ENCODE measurements at regions not wholly inside any gene's neighbourhood (a gene's known extent, or its start where the extent isn't known, plus 50 kb on each side); places are given as distances from the start of the nearest gene placed in this dataset.
"Not testable (repeated sequence)": the region's sequence is repeated elsewhere in the genome, so short reads cannot be mapped to it uniquely, and the experiment has no call there.

DNA sequence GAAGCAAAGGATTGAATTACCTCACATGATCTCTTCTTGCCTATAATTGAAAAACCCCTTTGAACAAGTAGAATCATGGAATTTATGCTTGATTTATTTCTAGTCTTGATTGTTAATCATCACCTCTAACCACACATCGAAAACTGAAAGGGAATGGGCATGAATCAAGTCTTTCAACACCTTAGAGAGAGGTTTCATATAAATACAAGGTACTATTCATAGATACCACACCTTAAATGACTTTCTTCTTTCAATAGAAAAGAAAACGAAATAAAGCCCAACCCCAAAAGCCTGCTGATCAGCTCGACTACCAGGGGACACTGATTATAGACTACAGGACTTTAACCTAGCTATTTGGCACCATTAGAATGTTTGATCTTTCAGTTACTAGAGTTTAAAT is 128.6 kb upstream of the PTPRZ1 start:
- DNase-seq, result no peak

DNA sequence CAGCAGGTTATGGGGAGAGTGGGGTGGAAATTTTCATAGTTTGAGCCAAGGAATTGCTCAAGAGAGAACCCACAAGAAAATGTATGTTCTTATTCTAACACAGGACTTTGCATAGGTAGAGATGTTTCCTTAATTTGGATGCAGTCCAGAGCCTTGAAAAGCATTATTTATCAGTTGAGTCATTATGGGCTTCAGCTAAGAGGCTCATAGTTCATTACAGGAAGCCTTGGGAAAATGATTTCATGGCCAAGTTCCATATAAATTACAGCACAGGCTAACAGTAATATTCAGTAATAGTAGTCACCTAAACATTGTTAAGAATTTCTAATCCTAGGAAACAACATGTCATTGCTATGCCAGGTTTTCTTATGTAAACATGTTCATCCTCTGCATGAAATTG is 131.1 kb upstream of the PTPRZ1 start:
- no peak for DNase-seq

DNA sequence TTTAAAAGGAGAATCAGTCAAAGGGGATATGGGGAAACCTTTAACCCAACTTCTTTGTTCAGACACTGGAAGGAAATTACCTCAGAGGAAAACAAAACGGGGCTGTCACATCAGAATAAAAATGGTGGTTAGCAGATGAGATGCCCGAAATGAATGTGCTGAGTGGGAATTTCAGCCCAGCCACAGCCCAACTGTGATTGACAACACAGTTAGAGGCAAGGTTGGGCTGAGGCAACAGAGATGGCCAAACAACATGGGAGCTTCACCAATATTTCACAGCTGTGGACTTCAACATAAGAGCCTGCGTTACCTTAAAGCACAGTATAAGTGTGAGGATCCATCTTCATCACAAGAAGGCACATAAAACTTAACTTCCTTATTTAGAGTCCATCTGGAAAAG is 133.5 kb upstream of the PTPRZ1 start:
- no peak for DNase-seq

DNA sequence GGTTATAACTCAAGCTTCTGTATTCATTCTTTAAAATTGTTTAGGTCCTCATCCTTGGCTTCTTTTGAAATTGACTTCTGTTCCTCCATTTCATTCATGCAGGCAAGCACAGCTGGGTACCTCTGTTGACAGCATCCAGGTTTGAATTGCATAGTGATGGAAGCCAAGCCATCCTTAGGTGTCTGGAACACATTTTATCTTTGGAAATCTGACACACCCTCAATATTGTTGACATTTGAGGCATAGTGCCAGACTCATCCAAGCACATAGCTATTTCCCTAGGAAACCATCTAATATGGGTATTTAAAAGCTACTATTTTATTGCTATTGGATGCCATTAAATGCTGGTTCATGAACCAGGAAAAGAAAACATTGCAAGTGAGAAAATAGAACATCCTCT is 142.1 kb upstream of the PTPRZ1 start:
- no peak for DNase-seq

DNA sequence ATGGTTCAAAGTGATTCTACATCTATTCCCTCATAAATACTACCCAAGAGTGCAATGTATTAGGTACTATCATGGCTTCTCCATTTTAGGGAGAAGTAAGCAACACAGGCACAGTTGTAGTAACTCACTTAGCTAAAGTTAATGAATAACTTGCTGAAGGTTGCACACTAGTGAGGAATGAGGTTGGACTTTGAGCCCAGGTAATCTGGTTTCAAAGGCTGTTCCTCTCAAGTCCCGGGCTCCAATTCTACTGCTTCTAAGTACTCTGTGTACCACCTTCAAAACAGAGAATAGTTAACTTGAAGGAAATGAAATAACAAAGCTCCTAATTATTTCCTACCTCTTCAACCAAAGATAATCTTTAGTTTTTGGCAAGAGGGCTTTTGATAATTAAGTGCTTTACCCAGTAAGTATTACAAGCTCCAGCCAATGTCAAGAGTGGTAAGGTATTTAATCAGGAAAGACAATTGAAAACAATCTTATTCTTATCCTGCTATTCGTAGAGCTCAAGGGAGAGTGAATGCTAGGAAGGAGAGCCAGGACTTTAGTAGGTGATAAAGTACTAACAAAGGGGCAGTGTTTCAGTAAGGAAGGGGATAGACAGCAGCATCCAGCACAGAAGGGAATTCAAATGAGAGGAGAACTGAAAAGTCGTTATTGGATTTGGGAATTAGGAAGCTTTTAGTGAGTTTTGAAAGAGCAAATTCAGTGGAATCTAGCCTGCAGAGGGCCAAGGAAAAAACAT is 158.2 kb upstream of the PTPRZ1 start:
- DNase-seq, result no peak

DNA sequence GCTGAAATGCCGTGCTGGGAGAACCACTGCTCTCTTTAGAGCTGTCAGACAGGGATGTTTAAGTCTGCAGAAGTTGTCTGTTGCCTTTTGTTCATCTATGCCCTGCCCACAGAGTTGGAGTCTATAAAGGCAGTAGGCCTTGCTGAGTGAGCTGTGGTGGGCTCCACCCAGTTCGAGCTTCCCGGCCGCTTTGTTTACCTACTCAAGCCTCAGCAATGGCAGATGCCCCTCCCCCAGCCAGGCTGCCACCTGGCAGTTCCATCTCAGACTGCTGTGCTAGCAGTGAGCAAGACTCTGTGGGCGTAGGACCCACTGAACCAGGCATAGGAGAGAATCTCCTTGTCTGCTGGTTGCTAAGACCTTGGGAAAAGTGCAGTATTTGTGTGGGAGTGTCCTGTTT is 160.0 kb upstream of the PTPRZ1 start:
- not testable (repeated sequence) for DNase-seq

DNA sequence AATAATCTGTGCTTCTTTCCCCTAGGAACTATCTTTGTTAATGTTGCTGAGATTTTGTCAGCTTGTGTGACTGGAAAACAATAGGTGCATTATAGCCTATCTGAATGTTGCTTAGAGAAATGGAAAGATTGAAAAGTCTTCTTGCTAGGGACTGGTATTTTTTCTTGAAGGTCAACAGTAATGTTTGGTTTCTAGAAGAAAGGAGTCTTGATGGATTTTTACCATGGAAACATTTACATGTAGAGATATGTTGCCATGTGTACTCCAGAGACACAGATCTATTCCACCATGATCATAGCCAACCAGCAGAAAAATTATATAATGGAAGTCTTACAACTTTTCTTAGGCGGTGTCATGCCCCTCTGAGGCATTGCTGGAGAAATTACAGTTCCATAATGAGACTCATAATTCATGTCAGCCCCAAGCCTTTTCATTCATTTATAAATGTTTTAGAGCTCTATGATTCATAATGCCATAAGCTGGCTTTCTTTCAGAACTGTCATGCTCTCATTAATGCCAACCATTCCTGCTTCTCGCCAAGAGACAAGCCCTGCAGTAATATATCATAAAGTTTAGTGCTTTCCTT is 175.1 kb upstream of the PTPRZ1 start:
- DNase-seq, result no peak

DNA sequence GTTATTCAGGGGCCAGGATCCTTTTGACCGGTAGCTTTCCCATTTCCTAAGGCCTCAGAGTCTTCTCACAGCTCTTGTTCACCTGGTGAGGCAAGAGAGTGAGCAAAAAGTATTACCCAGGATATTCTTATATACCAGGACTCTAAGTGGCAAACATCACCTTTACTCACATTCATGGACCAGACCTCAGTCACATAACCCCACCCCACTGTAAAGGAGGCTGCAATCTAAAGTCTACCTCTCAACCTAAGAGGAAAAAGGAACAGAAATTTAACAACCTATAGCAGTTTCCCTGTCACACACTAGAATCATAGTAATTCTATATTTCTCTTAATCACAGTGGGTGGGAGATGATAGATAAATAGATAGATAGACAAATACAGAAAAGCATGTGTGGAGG is 176.0 kb upstream of the PTPRZ1 start:
- no peak for DNase-seq

DNA sequence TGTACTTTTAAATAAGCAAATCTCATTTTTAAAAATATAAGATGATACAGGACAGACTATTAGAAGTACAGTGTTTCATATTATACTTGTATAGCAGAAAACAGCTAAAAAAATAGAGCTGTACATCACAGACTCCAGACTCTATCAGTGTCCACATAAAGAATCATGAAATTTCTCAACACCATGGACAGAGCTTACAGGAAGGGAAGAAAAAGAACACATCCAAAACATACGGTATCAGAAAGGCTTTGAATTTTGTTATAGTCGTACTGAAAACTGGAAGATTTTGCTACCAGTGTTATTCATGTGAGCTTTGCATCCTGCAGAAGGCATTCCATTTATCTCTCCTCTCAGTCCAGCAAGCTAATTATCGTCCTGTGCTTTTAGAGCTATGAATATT is 183.2 kb upstream of the PTPRZ1 start:
- no peak for DNase-seq

DNA sequence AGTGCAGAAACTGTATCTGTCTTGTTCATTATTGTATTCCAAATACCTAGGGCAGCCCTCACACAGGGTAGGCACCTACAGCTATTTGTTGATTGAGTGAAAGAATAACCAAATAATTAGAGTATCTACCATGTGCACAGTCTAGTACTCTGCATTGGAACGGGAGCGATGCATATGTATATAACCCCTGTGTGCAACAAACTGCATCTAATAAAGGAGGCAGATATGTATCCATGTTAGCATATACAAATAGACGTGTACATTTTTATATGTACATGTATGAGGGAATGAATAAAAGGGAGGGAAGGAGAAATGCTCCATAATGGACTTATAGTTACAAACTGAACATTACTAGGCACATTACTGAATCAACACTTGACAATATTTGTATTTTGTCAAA is 191.3 kb upstream of the PTPRZ1 start:
- DNase-seq, result no peak

DNA sequence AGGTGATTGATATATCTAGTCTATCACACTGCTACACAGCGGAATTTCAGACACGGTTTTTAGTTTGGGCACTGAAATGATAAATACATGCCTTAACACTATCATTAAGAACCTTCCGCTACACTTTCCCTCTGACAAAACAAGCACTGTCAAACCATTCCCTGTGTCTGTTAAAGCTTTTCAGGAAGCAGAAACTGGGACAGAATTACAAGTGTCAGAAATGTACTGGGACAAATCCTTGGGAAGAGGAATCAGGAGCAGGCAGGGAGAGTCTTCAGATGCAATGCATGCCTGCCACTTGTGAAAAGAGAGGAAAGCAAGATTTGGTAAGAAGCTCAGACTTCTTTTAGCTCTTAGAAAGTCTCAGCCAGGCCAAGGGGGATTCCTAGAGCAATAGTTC is 196.8 kb upstream of the PTPRZ1 start:
- no peak for DNase-seq

DNA sequence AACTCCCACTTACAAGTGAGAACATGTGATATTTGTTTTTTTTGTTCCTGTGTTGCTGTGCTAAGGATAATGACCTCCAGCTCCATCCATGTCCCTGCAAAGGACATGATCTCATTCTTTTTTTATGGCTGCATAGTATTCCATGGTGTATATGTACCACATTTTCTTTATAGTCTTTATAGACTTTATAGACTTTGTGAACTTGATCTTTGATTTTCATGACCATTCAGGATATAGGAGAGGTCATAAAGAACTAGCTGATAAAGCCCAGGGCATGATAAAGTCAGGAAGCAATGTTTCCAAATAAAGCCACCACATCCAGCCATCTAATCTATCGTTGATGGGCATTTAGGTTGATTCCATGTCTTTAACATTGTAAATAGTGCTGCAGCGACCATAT is 198.5 kb upstream of the PTPRZ1 start:
- not testable (repeated sequence) for DNase-seq

DNA sequence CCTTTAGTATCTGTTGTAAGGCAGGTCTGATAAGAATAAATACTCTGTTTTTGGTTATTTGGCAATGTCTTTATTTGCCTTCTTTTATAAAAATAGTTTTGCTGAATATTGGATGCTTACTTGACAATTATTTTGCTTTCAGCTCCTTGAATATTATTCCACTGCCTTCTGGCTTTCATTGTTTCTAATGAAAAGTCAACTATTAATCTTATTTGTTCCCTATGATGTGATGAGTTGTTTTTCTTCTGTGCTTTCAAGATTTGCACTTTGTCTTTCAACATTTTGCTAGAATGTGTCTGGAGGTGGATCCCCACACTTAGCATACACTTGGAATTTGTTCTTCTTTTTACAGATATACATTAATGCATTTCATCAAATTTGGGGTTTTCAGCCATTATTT is 203.8 kb upstream of the PTPRZ1 start:
- no peak for DNase-seq

DNA sequence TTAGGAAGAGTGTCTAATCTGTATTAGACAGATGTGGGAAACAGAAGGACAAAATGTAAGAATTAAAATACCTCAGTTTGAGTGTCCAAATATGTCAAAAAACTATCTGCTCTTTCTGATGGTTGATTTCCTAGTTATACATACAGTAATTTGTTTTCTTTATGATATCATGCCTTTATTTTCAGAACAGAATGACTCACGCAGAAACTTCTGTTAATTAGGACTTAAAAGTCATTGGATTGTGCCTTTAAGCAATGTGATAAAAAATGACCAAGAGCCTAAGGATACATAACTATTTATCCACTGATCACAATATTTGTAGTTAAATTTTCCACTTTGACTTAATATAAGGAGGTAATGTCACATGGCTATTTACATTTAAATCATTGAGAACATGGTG is 206.7 kb upstream of the PTPRZ1 start:
- DNase-seq, result no peak

DNA sequence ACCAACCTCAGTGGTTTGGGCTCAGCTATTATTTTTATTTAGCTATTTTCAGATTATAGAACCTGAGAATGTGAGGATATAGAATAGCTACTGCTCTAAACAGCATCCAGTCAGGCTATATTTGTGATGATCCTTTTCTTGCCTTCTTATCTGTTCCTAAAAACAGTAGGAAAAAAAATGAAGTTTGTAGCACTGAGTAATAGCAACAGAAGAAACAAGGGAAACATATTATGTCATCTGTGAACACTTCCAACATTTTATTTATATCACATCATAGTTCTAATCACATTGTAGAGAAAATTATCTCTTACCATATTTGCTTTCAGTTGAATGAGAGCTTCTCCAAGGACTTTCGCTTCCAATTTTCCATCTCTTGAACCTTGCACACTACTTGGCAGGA is 229.6 kb upstream of the PTPRZ1 start:
- no peak for DNase-seq

DNA sequence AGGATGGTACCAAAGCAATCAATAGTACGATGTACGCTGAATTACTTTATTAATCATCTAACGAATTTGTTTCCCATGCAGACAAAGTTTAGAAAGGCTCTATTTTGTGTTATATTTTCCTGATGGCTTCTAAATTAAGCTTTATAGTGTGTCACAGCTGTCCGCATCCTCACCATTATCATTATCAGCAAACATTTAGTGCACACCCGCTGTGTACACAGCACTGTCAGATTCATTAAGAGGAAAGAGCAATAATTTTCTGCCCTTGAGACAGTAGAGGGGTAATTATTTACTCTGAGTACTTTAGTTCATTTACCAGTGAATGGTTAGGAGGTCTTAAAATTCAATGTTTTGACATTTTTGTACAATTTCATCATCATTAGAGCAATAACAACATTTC is 233.3 kb upstream of the PTPRZ1 start:
- no peak for DNase-seq

DNA sequence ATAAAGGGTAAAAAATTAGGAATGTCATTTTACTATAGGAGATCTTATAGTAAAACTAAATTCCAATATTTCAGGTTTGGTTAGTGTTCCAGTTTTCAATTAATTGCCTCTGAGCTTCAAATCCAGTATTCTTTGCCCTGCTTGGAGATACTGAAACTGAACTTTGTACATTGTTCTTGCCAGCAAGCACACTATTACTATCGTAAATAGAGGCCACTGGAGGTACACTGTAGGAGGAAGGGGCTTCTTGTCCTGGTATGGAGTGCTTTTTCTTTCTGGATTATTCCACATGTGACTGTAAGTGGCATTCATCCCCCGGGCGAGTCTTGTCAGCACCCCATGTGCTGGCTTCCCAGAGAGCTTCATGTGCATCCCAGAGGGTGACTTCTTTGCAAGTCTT is 234.7 kb upstream of the PTPRZ1 start:
- DNase-seq, result no peak

DNA sequence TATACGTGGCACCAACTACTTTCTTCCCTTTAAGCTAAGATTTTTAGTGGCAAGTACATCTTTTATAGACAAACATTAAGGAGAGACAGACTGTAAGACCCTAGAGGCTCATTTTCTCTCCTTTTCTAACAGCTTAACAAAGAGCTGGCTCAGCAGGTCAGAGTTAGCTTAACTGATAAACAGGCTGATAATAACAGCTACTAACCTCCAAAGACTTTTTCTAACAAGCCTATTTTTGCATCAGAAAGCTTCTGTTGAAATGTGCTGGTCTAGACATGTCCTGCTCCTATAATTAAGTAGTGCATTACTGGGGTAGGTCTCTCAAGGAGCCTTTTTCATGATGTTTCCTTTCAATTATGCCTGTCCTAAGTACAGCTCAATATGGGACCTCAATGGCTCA is 238.2 kb upstream of the FAM3C start:
- DNase-seq, result no peak

DNA sequence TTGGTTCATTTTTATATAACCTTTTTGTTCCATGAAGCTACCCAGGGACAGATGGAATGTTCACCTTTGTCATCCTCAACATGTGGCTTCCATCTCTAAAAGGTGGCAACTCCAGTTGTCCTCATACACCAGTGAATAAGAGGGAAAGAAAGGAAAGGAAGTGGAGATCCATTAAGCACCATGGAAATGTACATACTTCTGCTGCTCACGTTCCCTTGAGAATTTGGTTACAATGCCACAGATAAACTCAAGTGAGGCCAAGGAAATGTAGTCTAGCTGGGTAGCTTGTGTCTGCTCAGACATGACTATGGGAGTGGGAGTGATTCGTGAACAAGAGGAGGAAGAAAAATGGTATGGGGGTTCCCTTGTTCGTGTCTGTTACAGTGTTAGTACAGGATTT is 237.1 kb upstream of the FAM3C start:
- no peak for DNase-seq

DNA sequence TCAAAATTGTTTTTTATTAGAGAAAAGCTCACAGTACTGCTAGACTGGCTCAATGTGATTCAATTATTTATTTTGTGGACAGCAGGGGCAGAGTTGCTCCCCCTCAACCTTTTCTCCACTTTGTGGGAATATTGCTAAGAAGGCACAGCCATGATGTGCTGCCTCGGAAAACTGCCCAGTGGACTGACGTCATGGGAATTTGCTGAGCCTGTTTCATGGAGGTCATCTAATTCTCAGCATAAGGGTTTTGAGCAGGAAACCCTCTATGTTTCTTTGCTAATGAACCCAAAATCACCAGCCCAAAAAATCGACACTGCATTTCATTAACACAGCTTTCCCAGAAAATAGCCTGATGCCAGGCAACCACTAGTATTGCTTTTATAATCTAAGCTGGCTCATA is 228.8 kb upstream of the FAM3C start:
- DNase-seq, result no peak

DNA sequence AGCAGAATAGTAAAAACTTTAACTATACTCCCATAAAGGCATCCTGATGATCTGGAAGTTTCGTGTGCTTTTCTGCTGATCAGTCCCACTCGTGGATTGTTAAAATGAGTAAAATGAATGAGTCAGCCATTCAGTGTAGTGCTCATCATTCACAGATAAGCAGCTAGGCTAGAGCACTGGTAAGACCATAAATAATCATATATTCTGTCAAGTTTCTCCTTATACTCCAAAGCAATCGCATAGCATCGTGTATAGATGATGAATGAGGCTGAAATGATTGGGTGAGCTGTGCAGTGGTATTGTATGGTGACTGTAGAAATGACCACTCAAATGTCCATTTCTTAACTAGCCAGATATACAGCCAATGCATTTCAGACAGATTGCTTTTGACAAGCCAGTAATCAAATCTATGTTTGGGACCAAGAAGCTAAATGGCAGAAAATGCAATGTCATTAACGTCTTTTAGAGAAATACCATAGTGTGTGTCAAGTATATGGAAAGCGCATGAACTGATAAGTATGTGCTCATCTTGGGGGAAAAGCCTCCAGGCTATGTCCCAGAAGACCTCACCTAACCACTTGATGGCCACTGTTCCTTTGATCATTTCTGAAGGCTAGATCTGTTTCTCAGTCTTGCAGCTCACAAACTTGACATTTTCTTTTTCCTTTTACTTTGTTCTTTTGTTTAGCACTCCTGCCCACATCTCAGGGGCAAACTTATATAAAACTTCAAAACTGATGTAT is 227.2 kb upstream of the FAM3C start:
- no peak for DNase-seq

DNA sequence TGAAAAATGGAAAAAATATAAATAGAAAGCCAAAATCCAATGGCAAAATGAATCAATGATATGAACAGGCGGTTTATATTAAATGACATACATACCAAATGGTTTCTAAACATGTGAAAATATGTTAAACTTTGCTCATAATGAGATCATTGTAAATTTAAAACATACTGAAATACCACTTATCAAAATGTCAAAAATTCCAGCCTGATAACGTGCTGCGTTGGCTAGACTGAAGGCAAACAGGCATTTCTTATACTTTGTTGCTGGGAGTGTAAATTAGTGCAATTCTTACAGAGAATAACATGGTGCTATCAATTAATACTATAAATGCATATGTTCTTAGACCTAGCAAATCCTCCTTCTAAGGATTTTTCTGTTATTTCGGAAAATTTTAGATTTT is 225.8 kb upstream of the FAM3C start:
- DNase-seq, result no peak

DNA sequence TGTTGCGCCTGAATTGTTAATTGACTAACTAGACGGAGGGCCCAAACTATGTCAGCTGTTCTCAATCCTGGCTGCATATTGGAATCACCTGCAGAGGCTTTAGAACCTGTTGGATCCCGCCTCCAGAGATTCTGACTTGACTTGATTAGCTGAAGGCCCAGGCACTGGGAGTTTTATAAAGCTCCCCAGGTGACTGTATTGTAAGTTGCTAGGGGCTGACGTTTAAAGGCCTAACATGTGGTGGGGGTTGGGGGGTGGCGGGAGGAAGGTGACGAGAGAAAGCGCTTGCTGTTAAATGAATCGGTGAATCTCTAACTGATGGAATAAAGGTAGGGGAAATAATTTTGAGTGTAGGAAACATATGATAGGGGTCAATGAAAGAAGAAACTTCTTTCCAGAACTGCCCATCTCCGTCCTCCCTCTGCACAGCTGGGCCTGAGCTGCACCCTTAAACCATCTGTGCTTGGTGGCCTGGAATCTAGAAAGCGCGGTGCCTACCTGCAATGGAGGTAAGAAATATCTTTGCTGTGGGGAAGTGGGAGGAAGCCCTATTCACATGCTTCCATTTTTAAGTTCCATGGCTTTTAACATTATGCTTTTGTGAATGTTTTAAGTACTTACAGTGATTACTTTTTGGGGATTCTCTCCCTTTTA is 225.0 kb upstream of the FAM3C start:
- no peak for DNase-seq

DNA sequence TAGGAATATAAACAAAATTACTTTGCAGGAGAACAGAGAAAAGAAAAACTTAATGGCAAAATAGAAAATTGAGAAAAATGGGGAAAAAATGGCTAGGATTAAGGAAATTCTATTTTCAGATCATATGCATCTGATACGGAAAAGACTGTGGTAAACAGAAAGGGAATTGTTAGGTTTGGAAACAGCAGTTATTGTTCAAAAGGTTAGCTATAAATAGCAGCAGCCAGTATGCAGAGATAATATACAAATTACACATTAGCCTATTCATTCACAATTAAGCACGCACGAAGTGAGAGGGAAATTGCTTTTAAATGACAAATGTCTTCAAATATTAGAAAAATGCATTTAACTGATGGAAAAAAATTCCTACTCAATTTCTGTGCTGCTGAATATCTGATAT is 224.1 kb upstream of the FAM3C start:
- DNase-seq, result no peak

Data from Kasumi-1 (cell line).